ENCODE measurements at regions not wholly inside any gene's neighbourhood (a gene's known extent, or its start where the extent isn't known, plus 50 kb on each side); places are given as distances from the start of the nearest gene placed in this dataset.

GRCh38 chr21:40985370-40985769 lies 138.4 kb upstream of the DSCAM start:
- TF ChIP-seq CTCF (conservative IDR thresholded peaks at IDR 0.05): no peak
- no peak overlapping the region for H3K27ac ChIP-seq

GRCh38 chr21:40990366-40990765 lies 143.4 kb upstream of the DSCAM start:
- H3K27ac ChIP-seq: no peak overlapping the region
- no peak for TF ChIP-seq CTCF (conservative IDR thresholded peaks at IDR 0.05)

GRCh38 chr21:40997831-40998230 lies 150.9 kb upstream of the DSCAM start:
- H3K27ac ChIP-seq: no peak overlapping the region
- TF ChIP-seq CTCF (conservative IDR thresholded peaks at IDR 0.05): no peak

GRCh38 chr21:41000838-41001237 lies 153.9 kb upstream of the DSCAM start:
- TF ChIP-seq CTCF (conservative IDR thresholded peaks at IDR 0.05): no peak
- H3K27ac ChIP-seq: no peak overlapping the region

GRCh38 chr21:41006636-41007035 lies 159.7 kb upstream of the DSCAM start:
- no peak for TF ChIP-seq CTCF (conservative IDR thresholded peaks at IDR 0.05)
- no peak overlapping the region for H3K27ac ChIP-seq

DNA sequence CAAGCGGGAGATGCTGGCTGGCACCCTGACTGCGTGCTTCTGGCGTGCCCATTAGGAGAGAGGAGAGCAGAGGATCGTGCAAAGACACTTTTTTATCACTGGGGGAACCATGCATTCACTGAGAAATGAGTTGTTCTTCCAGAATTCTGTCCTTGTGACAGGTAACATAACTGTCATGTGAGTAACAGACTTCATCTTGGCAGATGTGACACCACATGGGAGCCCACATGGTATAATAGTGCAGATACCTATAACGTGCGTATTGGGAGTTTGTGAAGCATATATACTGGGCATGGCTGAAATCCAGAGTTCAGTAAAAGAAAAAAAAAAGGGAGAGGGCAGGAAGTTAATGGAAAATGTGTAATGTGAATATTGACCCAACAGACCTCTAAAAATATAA lies 159.6 kb upstream of the BACE2 start:
- H3K27ac ChIP-seq: no peak overlapping the region
- no peak for TF ChIP-seq CTCF (conservative IDR thresholded peaks at IDR 0.05)

DNA sequence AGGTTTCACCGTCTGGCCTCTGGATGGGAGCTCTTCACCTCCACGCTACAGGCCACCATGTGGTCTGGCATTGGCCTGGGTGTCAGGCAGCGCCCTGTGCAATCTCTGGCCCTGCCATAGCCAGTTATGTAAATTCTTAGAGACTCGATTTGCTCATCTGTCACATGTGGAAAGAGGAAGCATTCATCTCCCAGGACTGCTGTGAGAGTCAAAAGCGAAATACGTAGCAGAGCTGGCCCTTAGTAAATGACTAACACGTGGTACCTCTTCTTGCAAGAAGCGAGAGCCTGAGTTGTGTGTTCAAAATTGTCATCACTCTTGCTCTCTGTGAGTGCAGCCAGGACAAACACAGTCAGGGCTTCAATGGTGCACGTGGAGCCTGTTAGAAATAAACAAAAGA lies 159.0 kb upstream of the BACE2 start:
- TF ChIP-seq CTCF (conservative IDR thresholded peaks at IDR 0.05): no peak
- no peak overlapping the region for H3K27ac ChIP-seq
